HCT116 (cell line): ENCODE measurements at regions not wholly inside any gene's neighbourhood (a gene's known extent, or its start where the extent isn't known, plus 50 kb on each side); places are given as distances from the start of the nearest gene placed in this dataset.

Experiments
- ATAC-seq: fragments of 200-7000 bp; cut with Tn5 transposase; 2 replicates; pipeline ENCODE4 v1.9.1; 2020; ENCODE audit warnings: mild to moderate bottlenecking, moderate library complexity
- BruUV-seq: library from RNA; stranded (reverse); fragments of 400-500 nt; replicated peaks from 2 replicates; lab custom pipeline; 2021; lab: Mats Ljungman, UMichigan
- CTCF ChIA-PET: fragments of 300-600 bp; sonication (Branson Sonifier 250); formaldehyde crosslinking; loops from one replicate; lab custom pipeline; 2021; ENCODE audit warnings: antibody characterized with exemption; lab: Charles Lee
- POLR2A ChIA-PET: fragments of 300-600, 350-600 bp; sonication (Branson Sonifier 250); formaldehyde crosslinking; loops from one replicate; lab custom pipeline; 2021; ENCODE audit warnings: antibody characterized with exemption; lab: Charles Lee
- RAD21 ChIA-PET, 2 experiments: fragments of 300-600 bp; sonication (Branson Sonifier 250); formaldehyde crosslinking; loops; one replicate each; lab custom pipeline; 2023; ENCODE audit warnings: low total read pairs in 2 of 2; ENCODE audit not compliant: uncharacterized antibody in 2 of 2, unreplicated experiment in 2 of 2, low non-redundant PET in 1 of 2; lab: Charles Lee
- DNase-seq: peaks from one replicate; pipeline ENCODE4 v3.0.0-alpha.2; 2010; ENCODE audit warnings: low read depth, low spot score
- H2AFZ ChIP-seq: fragments of 200-600 bp; shearing (Covaris generic), sonication (generic); 2 replicates; pipeline ENCODE4 v1.6.1; 2017; ENCODE audit warnings: low read depth, mixed run types, mixed read lengths, antibody characterized with exemption, low read length; ENCODE audit not compliant: poor library complexity, severe bottlenecking
- H3K27ac ChIP-seq: 2 replicates; pipeline ENCODE4 v1.5.1; 2012; ENCODE audit warnings: low read depth, low read length
- H3K27me3 ChIP-seq: fragments of 200-600 bp; sonication (generic); 2 replicates; pipeline ENCODE4 v1.6.1; 2016; ENCODE audit warnings: mixed run types, low read length, mixed read lengths; ENCODE audit not compliant: insufficient read depth
- H3K36me3 ChIP-seq, 2 experiments: fragments of 200-500 bp in 1 of 2; fragments of 200-600 bp in 1 of 2; sonication (Bioruptor generic) in 1 of 2; sonication (generic) in 1 of 2; 2 replicates each; pipeline versions ENCODE4 v1.5.1 to v1.6.1; 2014 to 2016; ENCODE audit warnings: low read length in 2 of 2, inconsistent platforms in 1 of 2, mixed read lengths in 1 of 2, mixed run types in 1 of 2; ENCODE audit not compliant: insufficient read depth in 2 of 2, control insufficient read depth in 1 of 2
- H3K4me1 ChIP-seq, 2 experiments: fragments of 200-600 bp in 1 of 2; sonication (generic) in 1 of 2; 2 replicates each; pipeline versions ENCODE4 v1.5.1 to v1.6.1; 2012 to 2017; ENCODE audit warnings: low read length in 2 of 2, inconsistent platforms in 1 of 2, mild to moderate bottlenecking in 1 of 2, mixed read lengths in 1 of 2, mixed run types in 1 of 2, moderate library complexity in 1 of 2; ENCODE audit not compliant: insufficient read depth in 2 of 2, control insufficient read depth in 1 of 2
- H3K4me2 ChIP-seq: fragments of 200-600 bp; sonication (generic); 2 replicates; pipeline ENCODE4 v1.6.1; 2017; ENCODE audit warnings: mixed run types, low read length, mixed read lengths
- H3K4me3 ChIP-seq, 2 experiments: fragments of 200-600 bp in 1 of 2; sonication (generic) in 1 of 2; replicated peaks in 1 of 2; 2 replicates each; pipeline ENCODE4 v1.5.1; 2011 to 2016; ENCODE audit warnings: low read length in 2 of 2, control low read depth in 1 of 2, low read depth in 1 of 2, mild to moderate bottlenecking in 1 of 2, mixed read lengths in 1 of 2, mixed run types in 1 of 2
- H3K79me2 ChIP-seq: fragments of 200-600 bp; sonication (generic); 2 replicates; pipeline ENCODE4 v1.6.1; 2017; ENCODE audit warnings: mild to moderate bottlenecking, mixed run types, low read length, moderate library complexity, mixed read lengths; ENCODE audit not compliant: insufficient read depth
- H3K9ac ChIP-seq: fragments of 200-600 bp; sonication (generic); 2 replicates; pipeline ENCODE4 v1.6.1; 2016; ENCODE audit warnings: low read length, mixed read lengths
- H3K9me2 ChIP-seq: fragments of 200-600 bp; sonication (generic), shearing (Covaris generic); 2 replicates; pipeline ENCODE4 v1.6.1; 2017; ENCODE audit warnings: mixed run types, mild to moderate bottlenecking, moderate library complexity; ENCODE audit not compliant: insufficient read depth
- H3K9me3 ChIP-seq, 2 experiments: fragments of 200-500 bp in 1 of 2; fragments of 200-600 bp in 1 of 2; sonication (Bioruptor generic) in 1 of 2; sonication (generic) in 1 of 2; 2 replicates each; pipeline ENCODE4 v1.6.1; 2014 to 2017; ENCODE audit warnings: low read length in 2 of 2, mixed read lengths in 2 of 2, inconsistent platforms in 1 of 2, low read depth in 1 of 2, mild to moderate bottlenecking in 1 of 2, mixed run types in 1 of 2, moderate library complexity in 1 of 2; ENCODE audit not compliant: control insufficient read depth in 1 of 2, insufficient read depth in 1 of 2
- H4K20me1 ChIP-seq: fragments of 200-600 bp; sonication (generic), shearing (Covaris generic); 2 replicates; pipeline ENCODE4 v1.6.1; 2017; ENCODE audit warnings: mixed run types, mild to moderate bottlenecking, moderate library complexity; ENCODE audit not compliant: insufficient read depth
- CBX3 ChIP-seq: IDR thresholded peaks from 2 replicates; pipeline ENCODE4 v1.6.1; 2012; ENCODE audit warnings: low read depth
- CEBPB ChIP-seq: IDR thresholded peaks from 2 replicates; pipeline ENCODE4 v1.6.1; 2012; ENCODE audit warnings: low read depth
- CTCF ChIP-seq, 3 experiments: fragments of 200-600 bp in 1 of 3; sonication (generic) in 1 of 3; IDR thresholded peaks in 2 of 3; conservative IDR thresholded peaks in 1 of 3; 2 replicates each; pipeline ENCODE4 v1.5.1; 2012 to 2017; ENCODE audit warnings: low read depth in 2 of 3, low read length in 2 of 3, antibody characterized with exemption in 1 of 3, borderline replicate concordance in 1 of 3, control low read depth in 1 of 3, mild to moderate bottlenecking in 1 of 3, mixed read lengths in 1 of 3, mixed run types in 1 of 3, moderate library complexity in 1 of 3; ENCODE audit not compliant: insufficient read depth in 1 of 3
- EGR1 ChIP-seq: IDR thresholded peaks from 2 replicates; pipeline ENCODE4 v1.6.1; 2012; ENCODE audit warnings: low read depth
- ELF1 ChIP-seq: IDR thresholded peaks from 2 replicates; pipeline ENCODE4 v1.6.1; 2012; ENCODE audit warnings: low read depth, borderline replicate concordance
- FOSL1 ChIP-seq: IDR thresholded peaks from 2 replicates; pipeline ENCODE4 v1.6.1; 2012; ENCODE audit warnings: low read depth
- JUND ChIP-seq: IDR thresholded peaks from 2 replicates; pipeline ENCODE4 v1.6.1; 2012
- POLR2A ChIP-seq: IDR thresholded peaks from 2 replicates; pipeline ENCODE4 v1.7.0; 2011; ENCODE audit warnings: borderline replicate concordance; ENCODE audit not compliant: insufficient read depth, insufficient read length; ENCODE audit errors: extremely low read depth
- RAD21 ChIP-seq: IDR thresholded peaks from 2 replicates; pipeline ENCODE4 v1.6.1; 2012; ENCODE audit warnings: low read depth, mild to moderate bottlenecking
- REST ChIP-seq: IDR thresholded peaks from 2 replicates; pipeline ENCODE4 v1.6.1; 2012; ENCODE audit warnings: low read depth
- SIN3A ChIP-seq: IDR thresholded peaks from 2 replicates; pipeline ENCODE4 v1.6.1; 2012; ENCODE audit warnings: low read depth
- SP1 ChIP-seq: IDR thresholded peaks from 2 replicates; pipeline ENCODE4 v1.6.1; 2012; ENCODE audit warnings: low read depth
- SRF ChIP-seq: IDR thresholded peaks from 2 replicates; pipeline ENCODE4 v1.6.1; 2012; ENCODE audit warnings: low read depth
- ZFX ChIP-seq: fragments of 450-650 bp; IDR thresholded peaks from 2 replicates; pipeline ENCODE4 v1.6.1; 2017
- ZNF274 ChIP-seq: fragments of 200-500 bp; sonication (Bioruptor generic); IDR thresholded peaks from 2 replicates; pipeline ENCODE4 v1.6.1; 2014; ENCODE audit warnings: mild to moderate bottlenecking, low read depth, low read length, inconsistent platforms
- intact Hi-C: fragments of 100-400 bp; cut with micrococcal nuclease; formaldehyde crosslinking; loops from 2 replicates; pipeline ENCODE4 v1.10.0; 2022
- TF ChIP-seq, protein P1 (sequence below): IDR thresholded peaks from 2 replicates; pipeline ENCODE4 v1.6.1; 2012
- TF ChIP-seq, protein P2 (sequence below): IDR thresholded peaks from 2 replicates; pipeline ENCODE4 v1.6.1; 2012
- TF ChIP-seq, protein P3 (sequence below): IDR thresholded peaks from 2 replicates; pipeline ENCODE4 v1.6.1; 2011; ENCODE audit warnings: mild to moderate bottlenecking, low read length, moderate library complexity; ENCODE audit not compliant: insufficient replicate concordance; ENCODE audit errors: extremely low read depth

- H3K9me2 ChIP-seq, result no peaks in the 10 kb centered on the region
- no peaks in the 10 kb centered on the region for H3K27me3 ChIP-seq
- no peaks in the 10 kb centered on the region for H3K79me2 ChIP-seq
- H3K4me1 ChIP-seq, result peaks cover 0 to 5% of the 10 kb centered on the region in 2 experiments; a peak in 1 of 4 replicates
- ChIA-PET RAD21 (no interaction called here), POLR2A (no interaction called here), CTCF (no interaction called here)
- H3K9ac ChIP-seq, result no peak overlapping the region
- no peak overlapping the region for H3K27ac ChIP-seq
- H4K20me1 ChIP-seq, result no peaks in the 10 kb centered on the region
- no peak overlapping the region for H3K4me2 ChIP-seq
- ATAC-seq (no peak), DNase-seq (no peak)
- no peaks in the 10 kb centered on the region for H3K36me3 ChIP-seq
- no peaks in the 10 kb centered on the region for H3K9me3 ChIP-seq
- peak overlapping the region; percentile 65 for H2AFZ ChIP-seq
- no TSS peak for BruUV-seq
- TF ChIP-seq CEBPB (no peak), SP1 (no peak), EGR1 (no peak), ZFX (no peak), SRF (no peak), POLR2A (no peak), CBX3 (no peak), REST (no peak), SIN3A (no peak), ELF1 (no peak), RAD21 (no peak), CTCF (IDR thresholded peaks at IDR 0.05 in 2 of 3, conservative IDR thresholded peaks at IDR 0.05 in 1 of 3; ENCODE audit: borderline replicate concordance in 1 of 3, insufficient read depth in 1 of 3, low read depth in 2 of 3, low read length in 2 of 3) (no peak), JUND (no peak), FOSL1 (no peak), ZNF274 (no peak)
- TF ChIP-seq, protein P1, sequence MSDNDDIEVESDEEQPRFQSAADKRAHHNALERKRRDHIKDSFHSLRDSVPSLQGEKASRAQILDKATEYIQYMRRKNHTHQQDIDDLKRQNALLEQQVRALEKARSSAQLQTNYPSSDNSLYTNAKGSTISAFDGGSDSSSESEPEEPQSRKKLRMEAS, result no peak
- TF ChIP-seq, protein P2, sequence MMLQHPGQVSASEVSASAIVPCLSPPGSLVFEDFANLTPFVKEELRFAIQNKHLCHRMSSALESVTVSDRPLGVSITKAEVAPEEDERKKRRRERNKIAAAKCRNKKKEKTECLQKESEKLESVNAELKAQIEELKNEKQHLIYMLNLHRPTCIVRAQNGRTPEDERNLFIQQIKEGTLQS, result no peak
- TF ChIP-seq, protein P3, sequence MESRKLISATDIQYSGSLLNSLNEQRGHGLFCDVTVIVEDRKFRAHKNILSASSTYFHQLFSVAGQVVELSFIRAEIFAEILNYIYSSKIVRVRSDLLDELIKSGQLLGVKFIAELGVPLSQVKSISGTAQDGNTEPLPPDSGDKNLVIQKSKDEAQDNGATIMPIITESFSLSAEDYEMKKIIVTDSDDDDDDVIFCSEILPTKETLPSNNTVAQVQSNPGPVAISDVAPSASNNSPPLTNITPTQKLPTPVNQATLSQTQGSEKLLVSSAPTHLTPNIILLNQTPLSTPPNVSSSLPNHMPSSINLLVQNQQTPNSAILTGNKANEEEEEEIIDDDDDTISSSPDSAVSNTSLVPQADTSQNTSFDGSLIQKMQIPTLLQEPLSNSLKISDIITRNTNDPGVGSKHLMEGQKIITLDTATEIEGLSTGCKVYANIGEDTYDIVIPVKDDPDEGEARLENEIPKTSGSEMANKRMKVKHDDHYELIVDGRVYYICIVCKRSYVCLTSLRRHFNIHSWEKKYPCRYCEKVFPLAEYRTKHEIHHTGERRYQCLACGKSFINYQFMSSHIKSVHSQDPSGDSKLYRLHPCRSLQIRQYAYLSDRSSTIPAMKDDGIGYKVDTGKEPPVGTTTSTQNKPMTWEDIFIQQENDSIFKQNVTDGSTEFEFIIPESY, result no peak
- intact Hi-C loops, result no loop called here
- no peak overlapping the region for H3K4me3 ChIP-seq
These were observed 100.3 kb upstream of the TFPI start for GRCh38 chr2:187654535-187654934.
